OCI-LY3 (cell line): ENCODE measurements at regions not wholly inside any gene's neighbourhood (a gene's known extent, or its start where the extent isn't known, plus 50 kb on each side); places are given as distances from the start of the nearest gene placed in this dataset.

Source experiments
- CTCF ChIP-seq: fragments of 200-600, 300-600 bp; sonication (generic); IDR thresholded peaks from 2 replicates; pipeline ENCODE4 v1.5.1; 2014; ENCODE audit warnings: antibody characterized with exemption, low read length, low read depth
- EZH2phosphoT487 ChIP-seq: fragments of 200-600 bp; shearing (Covaris generic); IDR thresholded peaks from 2 replicates; pipeline ENCODE4 v1.6.1; 2018; ENCODE audit warnings: antibody characterized with exemption, mixed run types, low read depth

GRCh38 chr21:28083350-28083749 is 909.3 kb downstream of the LTN1 start:
- no peak for TF ChIP-seq CTCF
- TF ChIP-seq EZH2phosphoT487: no peak
